IMR-90 (cell line): ENCODE measurements at regions not wholly inside any gene's neighbourhood (a gene's known extent, or its start where the extent isn't known, plus 50 kb on each side); places are given as distances from the start of the nearest gene placed in this dataset.

Experiments used
- ATAC-seq: fragments of 200-7000 bp; cut with Tn5 transposase; 2 replicates; pipeline ENCODE4 v1.9.1; 2020; ENCODE audit warnings: low read depth, mild to moderate bottlenecking, moderate library complexity
- BruUV-seq: library from RNA; stranded (reverse); fragments of 400-500 nt; replicated peaks from 2 replicates; lab custom pipeline; 2021; lab: Mats Ljungman, UMichigan
- CTCF ChIA-PET: fragments of 300-600 bp; formaldehyde crosslinking; extraction: SDS; loops from one replicate; lab custom pipeline; 2021; ENCODE audit warnings: antibody characterized with exemption; lab: Yijun Ruan, JAX
- POLR2A ChIA-PET: fragments of 300-600 bp; sonication (Branson Sonifier 250); formaldehyde crosslinking; loops from one replicate; lab custom pipeline; 2022; ENCODE audit warnings: antibody characterized with exemption; ENCODE audit not compliant: unreplicated experiment; lab: Charles Lee
- DNase-seq: peaks from one replicate; pipeline ENCODE4 v3.0.0; 2013
- H2AFZ ChIP-seq: replicated peaks from 2 replicates; pipeline ENCODE3; 2013; ENCODE audit warnings: low read length, mild to moderate bottlenecking; ENCODE audit not compliant: poor library complexity
- H2AK5ac ChIP-seq: 2 replicates; pipeline ENCODE4 v1.6.1; 2013; ENCODE audit warnings: low read depth, low read length, inconsistent platforms
- H2AK9ac ChIP-seq: replicated peaks from 2 replicates; pipeline ENCODE3; 2013; ENCODE audit warnings: mild to moderate bottlenecking, low read depth, low read length, moderate library complexity; ENCODE audit not compliant: poor library complexity
- H2BK120ac ChIP-seq: 2 replicates; pipeline ENCODE4 v1.6.1; 2013; ENCODE audit warnings: low read depth, low read length, inconsistent platforms
- H2BK15ac ChIP-seq: 3 replicates; pipeline ENCODE4 v1.6.1; 2013; ENCODE audit warnings: low read depth, low read length, inconsistent platforms
- H2BK20ac ChIP-seq: 2 replicates; pipeline ENCODE4 v1.6.1; 2013; ENCODE audit warnings: low read depth, mild to moderate bottlenecking, inconsistent platforms, low read length, moderate library complexity
- H2BK5ac ChIP-seq: 2 replicates; pipeline ENCODE4 v1.6.1; 2013; ENCODE audit warnings: mild to moderate bottlenecking, low read depth, low read length, inconsistent platforms; ENCODE audit not compliant: poor library complexity, severe bottlenecking
- H3K14ac ChIP-seq: replicated peaks from 2 replicates; pipeline ENCODE4 v1.6.1; 2013; ENCODE audit warnings: low read depth, low read length, inconsistent platforms
- H3K18ac ChIP-seq: 2 replicates; pipeline ENCODE4 v1.6.1; 2013; ENCODE audit warnings: low read depth, low read length, control low read depth
- H3K23ac ChIP-seq: 2 replicates; pipeline ENCODE4 v1.6.1; 2013; ENCODE audit warnings: low read depth, low read length, inconsistent platforms
- H3K27ac ChIP-seq: 2 replicates; pipeline ENCODE4 v1.5.1; 2013; ENCODE audit warnings: mild to moderate bottlenecking, control low read depth, low read length; ENCODE audit not compliant: insufficient read depth
- H3K27me3 ChIP-seq: 2 replicates; pipeline ENCODE4 v1.6.1; 2013; ENCODE audit warnings: low read length; ENCODE audit not compliant: control insufficient read depth, insufficient read depth
- H3K36me3 ChIP-seq: 2 replicates; pipeline ENCODE4 v1.6.1; 2013; ENCODE audit warnings: low read length, mixed read lengths; ENCODE audit not compliant: control insufficient read depth, insufficient read depth
- H3K4ac ChIP-seq: 2 replicates; pipeline ENCODE4 v1.6.1; 2013; ENCODE audit warnings: low read depth, low read length, inconsistent platforms
- H3K4me1 ChIP-seq: 2 replicates; pipeline ENCODE4 v1.6.1; 2013; ENCODE audit warnings: low read length, mixed read lengths; ENCODE audit not compliant: control insufficient read depth, insufficient read depth
- H3K4me2 ChIP-seq: 2 replicates; pipeline ENCODE4 v1.6.1; 2013; ENCODE audit warnings: low read depth, mild to moderate bottlenecking, control low read depth, low read length, moderate library complexity
- H3K4me3 ChIP-seq: 2 replicates; pipeline ENCODE4 v1.5.1; 2013; ENCODE audit warnings: low read depth, mild to moderate bottlenecking, control low read depth, low read length, moderate library complexity; ENCODE audit not compliant: insufficient read depth
- H3K56ac ChIP-seq: 2 replicates; pipeline ENCODE4 v1.6.1; 2013; ENCODE audit warnings: low read length, inconsistent platforms; ENCODE audit not compliant: insufficient read depth; ENCODE audit errors: extremely low read depth
- H3K79me1 ChIP-seq, 2 experiments: 2 replicates each; pipeline ENCODE4 v1.6.1; 2013; ENCODE audit warnings: low read length in 2 of 2, inconsistent platforms in 1 of 2, low read depth in 1 of 2
- H3K9ac ChIP-seq: 2 replicates; pipeline ENCODE4 v1.6.1; 2013; ENCODE audit warnings: low read depth, low read length, control low read depth
- H3K9me1 ChIP-seq: 2 replicates; pipeline ENCODE4 v1.6.1; 2013; ENCODE audit warnings: low read length, inconsistent platforms; ENCODE audit not compliant: insufficient read depth
- H3K9me3 ChIP-seq: 2 replicates; pipeline ENCODE4 v1.6.1; 2013; ENCODE audit warnings: low read length; ENCODE audit not compliant: control insufficient read depth, insufficient read depth
- H4K20me1 ChIP-seq: 2 replicates; pipeline ENCODE4 v1.6.1; 2013; ENCODE audit warnings: low read length, inconsistent platforms; ENCODE audit not compliant: insufficient read depth
- H4K5ac ChIP-seq: 2 replicates; pipeline ENCODE4 v1.6.1; 2013; ENCODE audit warnings: mild to moderate bottlenecking, low read depth, low read length, control low read depth
- H4K8ac ChIP-seq, 2 experiments: 2 replicates each; pipeline ENCODE4 v1.6.1; 2013; ENCODE audit warnings: low read depth in 2 of 2, low read length in 2 of 2, control low read depth in 1 of 2, inconsistent platforms in 1 of 2
- H4K91ac ChIP-seq: 2 replicates; pipeline ENCODE4 v1.6.1; 2013; ENCODE audit warnings: low read depth, low read length, inconsistent platforms; ENCODE audit not compliant: insufficient read depth
- BHLHE40 ChIP-seq: fragments of 150-350 bp; IDR thresholded peaks from 2 replicates; pipeline ENCODE4 v1.6.1; 2016; ENCODE audit warnings: mild to moderate bottlenecking, low read depth, low read length
- MAFK ChIP-seq: IDR thresholded peaks from 2 replicates; pipeline ENCODE4 v1.6.1; 2012; ENCODE audit warnings: low read depth, low read length, improper control_type of control experiment
- NFE2L2 ChIP-seq: fragments of 150-350 bp; IDR thresholded peaks from 2 replicates; pipeline ENCODE4 v1.6.1; 2016; ENCODE audit warnings: low read depth, mild to moderate bottlenecking, low read length
- WGBS, 2 experiments: methylation state at CpG; one replicate each; pipeline versions ENCODE4 v1.1.5 to v1.1.7; 2013; ENCODE audit warnings: missing lambda C conversion rate in 2 of 2; ENCODE audit not compliant: insufficient read length in 1 of 2; ENCODE audit errors: extremely low coverage in 2 of 2; 5-methylcytosine and 5-hydroxymethylcytosine counted together
- dilution Hi-C: fragments of 300-500 bp; cut with HindIII; formaldehyde crosslinking; loops from one replicate; pipeline ENCODE4 v1.14.3; 2018; ENCODE audit warnings: low sequenced_read_pairs; ENCODE audit not compliant: unreplicated experiment
- in situ Hi-C: fragments of 300-500 bp; cut with MboI; formaldehyde crosslinking; loops from 3 replicates; pipeline ENCODE4 v1.14.3; 2019; ENCODE audit warnings: low sequenced_read_pairs, inconsistent platforms, mixed read lengths
- intact Hi-C: fragments of 100-400 bp; cut with micrococcal nuclease; formaldehyde crosslinking; loops from 2 replicates; pipeline ENCODE4 v1.10.0; 2022

DNA sequence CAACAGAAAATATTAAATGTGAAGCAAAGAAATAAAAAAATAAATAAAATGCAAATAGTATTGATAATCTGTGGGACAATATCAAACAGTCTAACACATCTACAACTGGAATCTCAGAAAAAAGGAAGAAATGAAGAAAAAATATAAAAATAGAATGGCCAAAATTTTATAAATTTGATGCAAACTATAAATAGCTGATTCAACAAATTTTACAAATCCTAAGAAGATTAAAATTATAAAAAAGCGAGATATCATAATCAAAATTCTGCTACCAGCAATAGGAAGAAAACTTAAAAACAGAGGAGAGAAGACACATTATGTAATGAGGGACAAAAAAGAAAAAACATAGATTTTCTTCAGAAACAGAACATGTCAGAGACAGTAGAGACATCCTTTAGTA, 129.2 kb upstream of the IRX1 start:
- no peak overlapping the region for H2BK5ac ChIP-seq
- dilution Hi-C loops (no loop called here), intact Hi-C loops (no loop called here), in situ Hi-C loops (no loop called here)
- H4K20me1 ChIP-seq: no peaks in the 10 kb centered on the region
- no peaks in the 10 kb centered on the region for H3K4me1 ChIP-seq
- H2AK5ac ChIP-seq: no peak overlapping the region
- H4K5ac ChIP-seq: no peak overlapping the region
- no peaks in the 10 kb centered on the region for H3K27me3 ChIP-seq
- no peak overlapping the region for H2BK15ac ChIP-seq
- no peak overlapping the region for H2AFZ ChIP-seq
- H3K4me3 ChIP-seq: no peak overlapping the region
- H3K36me3 ChIP-seq: no peaks in the 10 kb centered on the region
- no peak overlapping the region for H3K4me2 ChIP-seq
- no peak overlapping the region for H4K91ac ChIP-seq
- H2AK9ac ChIP-seq: no peak overlapping the region
- H3K27ac ChIP-seq: no peak overlapping the region
- ATAC-seq (no peak), DNase-seq (no peak)
- TF ChIP-seq BHLHE40 (no peak), NFE2L2 (no peak), MAFK (peak; percentile 83)
- no peak overlapping the region for H2BK20ac ChIP-seq
- no CpG with 5 or more reads among the region's 1 CpG for WGBS, 2 experiments
- H3K56ac ChIP-seq: no peak overlapping the region
- ChIA-PET CTCF (no interaction called here), POLR2A (no interaction called here)
- H3K14ac ChIP-seq: no peak overlapping the region
- H3K18ac ChIP-seq: no peak overlapping the region
- no peaks in the 10 kb centered on the region for H3K79me1 ChIP-seq
- H3K9me1 ChIP-seq: no peaks in the 10 kb centered on the region
- H3K9ac ChIP-seq: no peak overlapping the region
- H3K9me3 ChIP-seq: peaks cover 9% of the 10 kb centered on the region; the same call in 1 of the 2 replicates
- H3K23ac ChIP-seq: no peak overlapping the region
- H2BK120ac ChIP-seq: no peak overlapping the region
- no peak overlapping the region for H3K4ac ChIP-seq
- H4K8ac ChIP-seq: no peak overlapping the region
- no TSS peak for BruUV-seq
